Epithelial cell of esophagus (primary cell): ENCODE measurements at regions not wholly inside any gene's neighbourhood (a gene's known extent, or its start where the extent isn't known, plus 50 kb on each side); places are given as distances from the start of the nearest gene placed in this dataset.

Experiments
- DNase-seq: peaks from one replicate; pipeline ENCODE4 v3.0.0; 2010; ENCODE audit warnings: low read depth
- H3K4me3 ChIP-seq: 2 replicates; pipeline ENCODE4 v1.5.1; 2011; ENCODE audit warnings: mild to moderate bottlenecking, low read length, control low read depth
- CTCF ChIP-seq: IDR thresholded peaks from 2 replicates; pipeline ENCODE4 v1.5.1; 2011; ENCODE audit warnings: low read depth, mild to moderate bottlenecking, low read length, control low read depth, inconsistent platforms; ENCODE audit not compliant: insufficient read depth; ENCODE audit errors: missing control alignments

DNA sequence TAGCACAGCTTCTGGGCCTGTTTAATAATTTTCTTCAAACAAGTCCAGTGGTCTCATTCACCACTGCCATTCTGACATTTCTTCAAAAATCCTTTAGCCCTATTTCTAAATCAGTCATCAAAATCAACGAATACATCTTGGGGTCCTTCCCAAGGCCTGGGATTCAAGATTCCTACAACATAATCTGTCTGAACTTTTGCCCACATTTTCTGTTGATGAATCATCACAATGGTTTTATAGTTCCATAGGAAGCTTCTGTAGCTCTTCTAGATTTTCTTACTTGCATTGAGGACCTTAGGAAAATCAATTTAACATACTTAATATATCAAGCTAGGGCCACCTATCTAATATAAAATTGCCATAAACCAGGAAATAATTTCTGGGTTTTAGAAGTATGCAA, 811.8 kb upstream of the ACVR2A start:
- TF ChIP-seq CTCF, result no peak
- H3K4me3 ChIP-seq, result no peak overlapping the region
- DNase-seq, result peak; percentile 4

GRCh38 chr2:147031897-147032296, 812.9 kb upstream of the ACVR2A start:
- DNase-seq, result no peak
- TF ChIP-seq CTCF, result no peak
- no peak overlapping the region for H3K4me3 ChIP-seq

DNA sequence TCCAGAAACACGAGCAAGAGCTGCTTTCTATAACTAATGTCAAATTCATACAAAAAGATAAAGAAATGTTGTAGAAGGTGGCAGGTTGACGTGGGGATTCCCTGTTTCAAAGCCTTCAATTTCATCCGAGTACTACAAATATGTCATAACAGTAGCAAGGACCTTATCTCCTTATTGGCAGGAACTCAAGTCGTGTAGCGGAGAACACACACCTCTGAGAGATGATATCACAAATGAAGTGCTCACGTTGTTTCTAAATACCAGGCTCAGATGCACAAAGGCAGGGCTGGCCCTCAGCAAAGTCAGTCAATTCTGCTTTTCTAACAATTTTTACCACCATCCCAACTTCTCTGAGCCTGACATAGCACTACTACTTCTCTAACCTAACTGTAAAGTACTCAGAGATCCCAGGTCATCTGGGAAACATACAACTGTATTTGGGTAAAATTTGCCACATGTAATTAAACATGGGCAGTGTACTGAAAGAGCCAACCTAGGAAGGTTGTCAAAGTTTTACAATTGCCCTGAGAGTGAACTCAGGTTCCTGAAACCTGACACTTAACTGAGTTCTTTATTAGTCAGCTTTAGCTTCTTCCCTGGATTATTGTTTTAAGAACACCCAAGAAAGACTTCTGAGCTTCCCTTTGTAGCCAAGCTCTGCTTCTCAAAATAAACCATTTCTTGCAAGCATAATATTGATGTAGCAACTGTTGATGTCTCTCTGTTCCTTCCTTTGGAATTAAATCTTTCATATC, 813.7 kb upstream of the ACVR2A start:
- no peak for TF ChIP-seq CTCF
- peak; percentile 55 for DNase-seq
- no peak overlapping the region for H3K4me3 ChIP-seq

DNA sequence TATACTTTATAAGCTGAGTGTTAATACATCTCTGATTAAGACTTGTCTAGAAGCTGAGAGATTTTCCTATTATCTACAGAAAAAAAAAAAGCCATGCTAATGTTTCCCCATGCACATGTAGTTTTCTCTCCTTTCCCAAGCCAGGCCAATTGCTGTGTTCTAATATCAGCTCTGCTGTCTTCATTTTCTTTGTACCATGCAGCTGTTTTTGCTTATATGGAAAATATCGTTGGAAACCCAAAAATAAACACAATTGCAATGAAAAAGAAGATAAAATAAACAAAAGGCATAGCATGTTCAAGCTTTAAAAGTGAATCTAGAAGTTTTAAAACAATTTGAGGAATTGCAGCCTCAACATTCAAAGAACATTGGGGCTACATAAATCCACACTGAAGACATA, 817.4 kb upstream of the ACVR2A start:
- no peak overlapping the region for H3K4me3 ChIP-seq
- TF ChIP-seq CTCF, result no peak
- no peak for DNase-seq

GRCh38 chr2:147026664-147027295, 818.0 kb upstream of the ACVR2A start:
- TF ChIP-seq CTCF, result no peak
- DNase-seq, result peak; percentile 66

DNA sequence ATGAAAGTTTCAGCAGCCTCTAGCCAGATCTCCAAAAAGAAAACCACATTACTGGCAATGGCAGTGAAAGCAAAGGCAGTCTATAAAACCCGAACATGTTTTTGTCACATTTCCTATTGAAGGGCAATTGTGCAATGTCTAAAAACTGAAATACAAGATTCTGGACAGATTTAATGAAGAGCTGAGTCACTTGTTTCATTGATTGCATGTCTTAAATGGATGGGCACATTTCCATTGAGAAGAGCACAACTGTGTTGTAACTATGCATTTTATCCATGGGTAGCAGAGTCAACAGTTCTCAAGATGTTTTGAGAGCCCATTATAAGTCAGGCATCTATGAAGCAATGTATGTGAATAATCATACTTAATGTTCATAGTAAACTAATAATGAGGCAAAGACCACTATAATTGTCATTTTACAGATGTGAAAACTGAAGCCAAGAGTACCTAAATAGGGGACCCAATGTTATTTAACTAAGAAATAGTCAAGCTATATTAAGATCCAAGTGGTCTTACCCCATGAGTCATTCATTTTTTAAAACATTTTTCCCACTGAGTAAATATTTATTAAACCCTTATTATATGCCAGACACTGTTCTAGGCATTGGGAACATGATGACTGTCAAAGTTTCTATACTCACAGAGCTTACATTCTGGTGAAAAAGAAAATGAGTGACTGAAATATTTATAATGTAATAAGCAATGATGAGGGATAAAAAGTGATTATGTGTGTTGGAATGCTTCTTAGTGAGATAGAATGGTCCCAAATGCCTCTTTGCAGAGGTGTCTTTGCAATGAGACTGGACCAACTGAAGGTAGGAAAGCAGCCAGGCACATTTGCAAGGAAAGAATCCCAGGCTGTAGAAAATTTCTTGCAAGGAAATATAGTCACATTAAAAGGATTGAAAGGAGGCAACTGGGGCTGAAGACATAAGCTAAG, 818.9 kb upstream of the ACVR2A start:
- no peak overlapping the region for H3K4me3 ChIP-seq
- no peak for TF ChIP-seq CTCF
- DNase-seq, result peak; percentile 13

More at GRCh38 chr2:147026664-147027295, 818.0 kb upstream of the ACVR2A start:
- H3K4me3 ChIP-seq, result no peak overlapping the region
